AG09309 (cell line): ENCODE measurements at regions not wholly inside any gene's neighbourhood (a gene's known extent, or its start where the extent isn't known, plus 50 kb on each side); places are given as distances from the start of the nearest gene placed in this dataset.

Experiments
- DNase-seq: peaks from one replicate; pipeline ENCODE4 v3.0.0-alpha.2; 2010; ENCODE audit warnings: low read depth
- H3K4me3 ChIP-seq: 2 replicates; pipeline ENCODE4 v1.5.1; 2011; ENCODE audit warnings: mild to moderate bottlenecking, low read depth, low read length, moderate library complexity; ENCODE audit not compliant: control insufficient read depth
- CTCF ChIP-seq: IDR thresholded peaks from 2 replicates; pipeline ENCODE4 v1.5.1; 2011; ENCODE audit warnings: mild to moderate bottlenecking, low read depth, low read length, inconsistent platforms; ENCODE audit not compliant: insufficient read depth, control insufficient read depth; ENCODE audit errors: missing control alignments

- no peak for TF ChIP-seq CTCF
- no peak overlapping the region for H3K4me3 ChIP-seq
- no peak for DNase-seq
Measured at GRCh38 chr15:31570591-31570990, 244.0 kb downstream of the KLF13 start.

GRCh38 chr15:31571676-31572075 lies 245.0 kb downstream of the KLF13 start:
- peak; percentile 6 for TF ChIP-seq CTCF
- no peak for DNase-seq

GRCh38 chr15:31573759-31574158 lies 247.1 kb downstream of the KLF13 start:
- DNase-seq: no peak
- H3K4me3 ChIP-seq: no peak overlapping the region
- no peak for TF ChIP-seq CTCF

More at GRCh38 chr15:31571676-31572075, 245.0 kb downstream of the KLF13 start:
- H3K4me3 ChIP-seq: no peak overlapping the region

GRCh38 chr15:31574766-31575165 lies 248.1 kb downstream of the KLF13 start:
- H3K4me3 ChIP-seq: no peak overlapping the region
- no peak for DNase-seq
- TF ChIP-seq CTCF: no peak

GRCh38 chr15:31577108-31577507 lies 250.5 kb downstream of the KLF13 start:
- no peak for TF ChIP-seq CTCF
- no peak for DNase-seq

GRCh38 chr15:31579282-31579681 lies 252.6 kb downstream of the KLF13 start:
- no peak overlapping the region for H3K4me3 ChIP-seq
- DNase-seq: no peak
- TF ChIP-seq CTCF: no peak

More at GRCh38 chr15:31577108-31577507, 250.5 kb downstream of the KLF13 start:
- H3K4me3 ChIP-seq: no peak overlapping the region

GRCh38 chr15:31579976-31580375 lies 253.3 kb downstream of the KLF13 start:
- H3K4me3 ChIP-seq: no peak overlapping the region
- no peak for TF ChIP-seq CTCF
- no peak for DNase-seq
